BJ (cell line): ENCODE measurements at regions not wholly inside any gene's neighbourhood (a gene's known extent, or its start where the extent isn't known, plus 50 kb on each side); places are given as distances from the start of the nearest gene placed in this dataset.

Source experiments
- CTCF ChIA-PET: fragments of 350-600 bp; formaldehyde crosslinking; extraction: SDS; loops from one replicate; lab custom pipeline; 2021; ENCODE audit warnings: antibody characterized with exemption, inconsistent platforms; lab: Yijun Ruan, JAX
- POLR2A ChIA-PET: fragments of 300-600 bp; sonication (Branson Sonifier 250); formaldehyde crosslinking; extraction: SDS; loops from one replicate; lab custom pipeline; 2021; ENCODE audit warnings: antibody characterized with exemption; lab: Charles Lee
- DNase-seq: peaks from one replicate; pipeline ENCODE4 v3.0.0-alpha.2; 2011; ENCODE audit warnings: low read depth
- H3K27me3 ChIP-seq: 2 replicates; pipeline ENCODE4 v1.6.0; 2011; ENCODE audit warnings: low read length; ENCODE audit not compliant: control insufficient read depth, insufficient read depth
- H3K36me3 ChIP-seq: 2 replicates; pipeline ENCODE4 v1.5.1; 2011; ENCODE audit warnings: low read length; ENCODE audit not compliant: control insufficient read depth, insufficient read depth
- H3K4me3 ChIP-seq: 2 replicates; pipeline ENCODE4 v1.5.1; 2011; ENCODE audit warnings: low read depth, mild to moderate bottlenecking, control low read depth, low read length
- TF ChIP-seq, protein P1 (sequence below): IDR thresholded peaks from 2 replicates; pipeline ENCODE4 v1.5.1; 2011; ENCODE audit warnings: low read depth, mild to moderate bottlenecking, control low read depth, inconsistent platforms, low read length, moderate library complexity; ENCODE audit not compliant: insufficient read depth

- no peaks in the 10 kb centered on the region for H3K36me3 ChIP-seq
- POLR2A ChIA-PET = no interaction called here
- H3K27me3 ChIP-seq = no peaks in the 10 kb centered on the region
- TF ChIP-seq, protein P1, sequence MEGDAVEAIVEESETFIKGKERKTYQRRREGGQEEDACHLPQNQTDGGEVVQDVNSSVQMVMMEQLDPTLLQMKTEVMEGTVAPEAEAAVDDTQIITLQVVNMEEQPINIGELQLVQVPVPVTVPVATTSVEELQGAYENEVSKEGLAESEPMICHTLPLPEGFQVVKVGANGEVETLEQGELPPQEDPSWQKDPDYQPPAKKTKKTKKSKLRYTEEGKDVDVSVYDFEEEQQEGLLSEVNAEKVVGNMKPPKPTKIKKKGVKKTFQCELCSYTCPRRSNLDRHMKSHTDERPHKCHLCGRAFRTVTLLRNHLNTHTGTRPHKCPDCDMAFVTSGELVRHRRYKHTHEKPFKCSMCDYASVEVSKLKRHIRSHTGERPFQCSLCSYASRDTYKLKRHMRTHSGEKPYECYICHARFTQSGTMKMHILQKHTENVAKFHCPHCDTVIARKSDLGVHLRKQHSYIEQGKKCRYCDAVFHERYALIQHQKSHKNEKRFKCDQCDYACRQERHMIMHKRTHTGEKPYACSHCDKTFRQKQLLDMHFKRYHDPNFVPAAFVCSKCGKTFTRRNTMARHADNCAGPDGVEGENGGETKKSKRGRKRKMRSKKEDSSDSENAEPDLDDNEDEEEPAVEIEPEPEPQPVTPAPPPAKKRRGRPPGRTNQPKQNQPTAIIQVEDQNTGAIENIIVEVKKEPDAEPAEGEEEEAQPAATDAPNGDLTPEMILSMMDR = no peak
- no peak overlapping the region for H3K4me3 ChIP-seq
- CTCF ChIA-PET = no interaction called here
- no peak for DNase-seq
Measured at GRCh38 chr5:107074996-107075395, 595.7 kb downstream of the EFNA5 start.

- H3K36me3 ChIP-seq = no peaks in the 10 kb centered on the region
- H3K4me3 ChIP-seq = no peak overlapping the region
- TF ChIP-seq, protein P1 = no peak
- CTCF ChIA-PET = no interaction called here
- DNase-seq = no peak
- H3K27me3 ChIP-seq = no peaks in the 10 kb centered on the region
- POLR2A ChIA-PET = no interaction called here
Measured at GRCh38 chr5:107072967-107073366, 597.8 kb downstream of the EFNA5 start.

- ChIA-PET CTCF (no interaction called here), POLR2A (no interaction called here)
- Histone ChIP-seq H3K27me3 (no peaks in the 10 kb centered on the region), H3K4me3 (no peak overlapping the region), H3K36me3 (no peaks in the 10 kb centered on the region)
- TF ChIP-seq, protein P1 = no peak
- DNase-seq = no peak
Measured at GRCh38 chr5:107072440-107072839, 598.3 kb downstream of the EFNA5 start.

GRCh38 chr5:107068782-107069181, 602.0 kb downstream of the EFNA5 start:
- no peak overlapping the region for H3K4me3 ChIP-seq
- no peaks in the 10 kb centered on the region for H3K27me3 ChIP-seq
- no peak for DNase-seq
- CTCF ChIA-PET = interaction anchor here (1.2 kb wide), 1 partner anchor 24 kb away, joined by 3 read pairs; no protein-coding TSS in a partner anchor
- no peaks in the 10 kb centered on the region for H3K36me3 ChIP-seq
- TF ChIP-seq, protein P1 = no peak
- POLR2A ChIA-PET = no interaction called here

DNA sequence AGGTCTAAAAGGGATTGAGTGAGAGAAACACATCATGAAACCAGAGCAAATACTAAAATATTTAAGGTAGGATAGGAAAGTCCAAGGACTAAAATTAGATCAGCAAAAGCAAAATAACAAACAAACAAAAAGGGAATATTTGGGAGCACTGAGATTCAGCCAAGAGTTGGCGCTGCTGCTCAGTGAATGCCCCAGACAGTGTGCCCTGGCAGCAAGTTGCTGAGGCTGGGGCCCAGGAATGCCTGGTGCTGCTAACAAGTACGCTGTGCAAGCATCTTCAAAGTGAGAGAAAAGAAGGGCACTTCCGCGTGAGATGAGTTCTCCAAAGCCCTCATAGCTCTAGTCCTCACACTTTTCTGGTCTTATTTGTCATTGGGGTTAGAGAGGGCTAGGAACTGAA, 603.3 kb downstream of the EFNA5 start:
- TF ChIP-seq, protein P1 = no peak
- ChIA-PET CTCF (interaction anchor here (1.2 kb wide), 1 partner anchor 22 kb away, joined by 3 read pairs; no protein-coding TSS in a partner anchor), POLR2A (no interaction called here)
- H3K27me3 ChIP-seq = no peaks in the 10 kb centered on the region
- H3K36me3 ChIP-seq = no peaks in the 10 kb centered on the region
- no peak overlapping the region for H3K4me3 ChIP-seq
- DNase-seq = no peak
